CD14-positive monocyte (primary cell): ENCODE measurements at regions not wholly inside any gene's neighbourhood (a gene's known extent, or its start where the extent isn't known, plus 50 kb on each side); places are given as distances from the start of the nearest gene placed in this dataset. TPM values are rescaled to one million over a fixed set of nuclear protein-coding genes. Genes with fewer than 3 reads are reported as not detected.

Experiments used
- DNase-seq, 3 donors: peaks; one replicate each; pipeline ENCODE4 v3.0.0-alpha.2; 2011 to 2022
- H2AFZ ChIP-seq: 2 replicates; pipeline ENCODE4 v1.6.0; 2012; ENCODE audit warnings: mild to moderate bottlenecking, low read depth, low read length, inconsistent platforms; ENCODE audit not compliant: insufficient read depth, poor library complexity, severe bottlenecking
- H3K27ac ChIP-seq, 2 donors: 1 replicate in 1 of 2; 2 replicates in 1 of 2; pipeline ENCODE4 v1.5.1; 2012 to 2013; ENCODE audit warnings: low read length in 2 of 2, control low read depth in 1 of 2, inconsistent platforms in 1 of 2, low read depth in 1 of 2, mild to moderate bottlenecking in 1 of 2
- H3K27me3 ChIP-seq, 2 donors: one replicate each; pipeline versions ENCODE4 v1.6.0 to v1.6.1; 2011 to 2013; ENCODE audit warnings: low read length in 2 of 2; ENCODE audit not compliant: control insufficient read depth in 2 of 2, insufficient read depth in 2 of 2
- H3K36me3 ChIP-seq, 2 donors: replicated peaks in 1 of 2; 1 replicate in 1 of 2; 2 replicates in 1 of 2; pipeline versions ENCODE4 v1.5.1 to v1.6.1; 2012 to 2013; ENCODE audit warnings: low read length in 2 of 2, control low read depth in 1 of 2, inconsistent platforms in 1 of 2, mild to moderate bottlenecking in 1 of 2; ENCODE audit not compliant: insufficient read depth in 2 of 2, control insufficient read depth in 1 of 2
- H3K4me1 ChIP-seq, 2 donors: 1 replicate in 1 of 2; 2 replicates in 1 of 2; pipeline versions ENCODE4 v1.5.1 to v1.6.1; 2012 to 2013; ENCODE audit warnings: low read length in 2 of 2, control low read depth in 1 of 2, inconsistent platforms in 1 of 2, mild to moderate bottlenecking in 1 of 2, moderate library complexity in 1 of 2; ENCODE audit not compliant: insufficient read depth in 2 of 2, control insufficient read depth in 1 of 2
- H3K4me2 ChIP-seq: replicated peaks from 2 replicates; pipeline ENCODE3; 2012; ENCODE audit warnings: low read length, moderate library complexity, mild to moderate bottlenecking; ENCODE audit not compliant: poor library complexity, severe bottlenecking; ENCODE audit errors: extremely low read depth
- H3K4me3 ChIP-seq, 3 experiments: fragments of 200-600 bp in 1 of 3; sonication (generic) in 1 of 3; replicated peaks in 1 of 3; 1 replicate in 2 of 3; 2 replicates in 1 of 3; pipeline ENCODE4 v1.5.1; 2011 to 2013; ENCODE audit warnings: low read length in 3 of 3, mild to moderate bottlenecking in 3 of 3, control low read depth in 2 of 3, low read depth in 2 of 3, inconsistent platforms in 1 of 3, moderate library complexity in 1 of 3
- H3K79me2 ChIP-seq: 2 replicates; pipeline ENCODE4 v1.6.0; 2012; ENCODE audit warnings: mild to moderate bottlenecking, control low read depth, inconsistent platforms, low read length, moderate library complexity; ENCODE audit not compliant: insufficient read depth
- H3K9ac ChIP-seq: 2 replicates; pipeline ENCODE4 v1.6.0; 2017; ENCODE audit warnings: low read length, mild to moderate bottlenecking; ENCODE audit not compliant: insufficient read depth, poor library complexity, severe bottlenecking
- H3K9me3 ChIP-seq, 2 donors: replicated peaks in 1 of 2; 1 replicate in 1 of 2; 2 replicates in 1 of 2; pipeline versions ENCODE4 v1.5.1 to v1.6.1; 2012 to 2013; ENCODE audit warnings: low read length in 2 of 2, control low read depth in 1 of 2; ENCODE audit not compliant: control insufficient read depth in 1 of 2, insufficient read depth in 1 of 2
- H4K20me1 ChIP-seq: 2 replicates; pipeline ENCODE4 v1.6.0; 2012; ENCODE audit warnings: mild to moderate bottlenecking, low read length, control low read depth, moderate library complexity; ENCODE audit not compliant: insufficient read depth
- H3K27ac Mint-ChIP-seq, 7 donors: one replicate each; pipeline ENCODE4 v1.8.0; 2020; ENCODE audit warnings: mild to moderate bottlenecking in 7 of 7, mixed read lengths in 7 of 7, moderate library complexity in 6 of 7, inconsistent platforms in 2 of 7
- H3K27me3 Mint-ChIP-seq, 3 donors: one replicate each; pipeline ENCODE4 v1.8.0; 2021 to 2022; ENCODE audit warnings: low read depth in 3 of 3, mild to moderate bottlenecking in 3 of 3, mixed read lengths in 3 of 3, moderate library complexity in 3 of 3, inconsistent platforms in 1 of 3
- H3K36me3 Mint-ChIP-seq, 2 donors: one replicate each; pipeline ENCODE4 v1.8.0; 2020; ENCODE audit warnings: mixed read lengths in 2 of 2, inconsistent platforms in 1 of 2, mild to moderate bottlenecking in 1 of 2
- H3K4me1 Mint-ChIP-seq: one replicate; pipeline ENCODE4 v1.8.0; 2020; ENCODE audit warnings: mild to moderate bottlenecking, mixed read lengths
- H3K4me3 Mint-ChIP-seq, 2 donors: one replicate each; pipeline ENCODE4 v1.8.0; 2020; ENCODE audit warnings: mild to moderate bottlenecking in 2 of 2, mixed read lengths in 2 of 2, moderate library complexity in 1 of 2
- H3K9me3 Mint-ChIP-seq, 7 donors: one replicate each; pipeline ENCODE4 v1.8.0; 2020 to 2022; ENCODE audit warnings: mixed read lengths in 7 of 7, mild to moderate bottlenecking in 6 of 7, moderate library complexity in 6 of 7, inconsistent platforms in 2 of 7
- WGBS: methylation state at CpG from one replicate; pipeline ENCODE4 v1.1.5; 2013; ENCODE audit warnings: missing lambda C conversion rate; ENCODE audit not compliant: insufficient coverage; 5-methylcytosine and 5-hydroxymethylcytosine counted together
- intact Hi-C, 2 donors: fragments of 100-400 bp; cut with micrococcal nuclease; formaldehyde crosslinking; loops; one replicate each; pipeline versions ENCODE4 v1.15.0 to v1.15.1; 2023
- small RNA-seq: library from RNA; depleted of rRNA; stranded (forward); fragments of <200 nt; gene quantifications from one replicate; pipeline ENCODE3, GENCODE V24; 2012; ENCODE audit warnings: low read depth; ENCODE audit not compliant: insufficient read length
- TF ChIP-seq, protein P1 (sequence below): fragments of 200-600 bp; IDR thresholded peaks from one replicate; pipeline ENCODE4 v1.8.0; 2022; ENCODE audit warnings: antibody characterized with exemption, mild to moderate bottlenecking

DNA sequence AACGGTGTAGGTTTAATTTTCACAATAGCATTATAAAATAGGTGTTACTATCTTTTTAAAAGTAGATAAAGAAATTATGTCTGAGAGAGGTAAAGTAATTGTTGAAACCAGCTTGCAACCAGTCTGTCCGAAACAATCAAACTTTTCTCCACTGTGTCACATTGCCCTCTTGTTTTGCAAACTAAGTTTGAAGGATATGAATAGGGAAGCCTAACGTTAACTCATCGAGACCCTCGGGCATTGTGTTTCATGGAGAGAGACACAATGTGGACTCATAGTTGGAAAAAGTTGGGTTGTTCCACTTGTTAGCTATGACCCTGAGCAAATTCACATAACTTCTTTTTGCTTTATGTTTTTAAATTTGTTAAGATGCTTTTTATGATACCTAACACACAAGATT is 254.4 kb upstream of the IMPG1 start:
- Histone ChIP-seq H3K4me2 (no peak overlapping the region), H3K27me3 (no peaks in the 10 kb centered on the region), H3K79me2 (no peaks in the 10 kb centered on the region), H3K4me1 (no peaks in the 10 kb centered on the region), H3K9ac (no peak overlapping the region), H3K27ac (no peak overlapping the region), H4K20me1 (no peaks in the 10 kb centered on the region), H3K4me3 (no peak overlapping the region), H2AFZ (no peak overlapping the region), H3K36me3 (no peaks in the 10 kb centered on the region), H3K9me3 (peaks cover 2 to 9% of the 10 kb centered on the region in 2 donors)
- no peaks in the 10 kb centered on the region for H3K4me1 Mint-ChIP-seq
- DNase-seq = no peak
- intact Hi-C loops = no loop called here
- no peak overlapping the region for H3K27ac Mint-ChIP-seq
- TF ChIP-seq, protein P1, sequence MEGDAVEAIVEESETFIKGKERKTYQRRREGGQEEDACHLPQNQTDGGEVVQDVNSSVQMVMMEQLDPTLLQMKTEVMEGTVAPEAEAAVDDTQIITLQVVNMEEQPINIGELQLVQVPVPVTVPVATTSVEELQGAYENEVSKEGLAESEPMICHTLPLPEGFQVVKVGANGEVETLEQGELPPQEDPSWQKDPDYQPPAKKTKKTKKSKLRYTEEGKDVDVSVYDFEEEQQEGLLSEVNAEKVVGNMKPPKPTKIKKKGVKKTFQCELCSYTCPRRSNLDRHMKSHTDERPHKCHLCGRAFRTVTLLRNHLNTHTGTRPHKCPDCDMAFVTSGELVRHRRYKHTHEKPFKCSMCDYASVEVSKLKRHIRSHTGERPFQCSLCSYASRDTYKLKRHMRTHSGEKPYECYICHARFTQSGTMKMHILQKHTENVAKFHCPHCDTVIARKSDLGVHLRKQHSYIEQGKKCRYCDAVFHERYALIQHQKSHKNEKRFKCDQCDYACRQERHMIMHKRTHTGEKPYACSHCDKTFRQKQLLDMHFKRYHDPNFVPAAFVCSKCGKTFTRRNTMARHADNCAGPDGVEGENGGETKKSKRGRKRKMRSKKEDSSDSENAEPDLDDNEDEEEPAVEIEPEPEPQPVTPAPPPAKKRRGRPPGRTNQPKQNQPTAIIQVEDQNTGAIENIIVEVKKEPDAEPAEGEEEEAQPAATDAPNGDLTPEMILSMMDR = no peak
- no CpG with 5 or more reads among the region's 5 CpGs for WGBS
- no peaks in the 10 kb centered on the region for H3K27me3 Mint-ChIP-seq
- H3K9me3 Mint-ChIP-seq = peaks cover 2 to 13% (median 4%) of the 10 kb centered on the region in 7 donors
- H3K4me3 Mint-ChIP-seq = no peak overlapping the region
- no peaks in the 10 kb centered on the region for H3K36me3 Mint-ChIP-seq

Small RNA genes lying in the stretch of these regions (small RNA-seq; reads per million reads assigned to genes)
- gene AL365222.1 = not detected
- gene RNU6-261P = not detected
- gene RNU6-84P = not detected
